C4-2B (cell line): ENCODE measurements at regions not wholly inside any gene's neighbourhood (a gene's known extent, or its start where the extent isn't known, plus 50 kb on each side); places are given as distances from the start of the nearest gene placed in this dataset.

ENCODE experiments used
- ZFX ChIP-seq: fragments of 450-650 bp; IDR thresholded peaks from 2 replicates; pipeline ENCODE4 v1.6.1; 2017
- TF ChIP-seq, protein P1 (sequence below): fragments of 450-650 bp; conservative IDR thresholded peaks from 2 replicates; pipeline ENCODE4 v1.5.1; 2017; ENCODE audit warnings: mild to moderate bottlenecking

DNA sequence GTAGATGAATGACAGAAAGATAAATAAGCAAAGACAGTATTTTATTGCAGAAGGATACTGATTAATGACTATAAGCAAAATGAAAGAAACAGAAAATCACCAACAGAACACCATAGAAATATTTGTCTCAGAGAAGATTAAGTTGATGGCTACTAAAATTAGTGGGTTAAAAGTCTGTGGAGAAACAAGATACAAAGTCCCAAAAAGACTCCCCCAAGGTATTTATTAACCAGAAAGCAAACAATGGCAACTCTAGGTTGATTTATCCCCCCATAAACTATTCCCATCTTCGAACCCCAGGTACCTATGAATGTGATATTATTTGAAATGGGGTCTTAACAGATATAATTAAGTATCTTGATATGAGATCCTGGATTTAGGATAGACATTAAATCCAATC, 1104.5 kb upstream of the PHF14 start:
- TF ChIP-seq, protein P1, sequence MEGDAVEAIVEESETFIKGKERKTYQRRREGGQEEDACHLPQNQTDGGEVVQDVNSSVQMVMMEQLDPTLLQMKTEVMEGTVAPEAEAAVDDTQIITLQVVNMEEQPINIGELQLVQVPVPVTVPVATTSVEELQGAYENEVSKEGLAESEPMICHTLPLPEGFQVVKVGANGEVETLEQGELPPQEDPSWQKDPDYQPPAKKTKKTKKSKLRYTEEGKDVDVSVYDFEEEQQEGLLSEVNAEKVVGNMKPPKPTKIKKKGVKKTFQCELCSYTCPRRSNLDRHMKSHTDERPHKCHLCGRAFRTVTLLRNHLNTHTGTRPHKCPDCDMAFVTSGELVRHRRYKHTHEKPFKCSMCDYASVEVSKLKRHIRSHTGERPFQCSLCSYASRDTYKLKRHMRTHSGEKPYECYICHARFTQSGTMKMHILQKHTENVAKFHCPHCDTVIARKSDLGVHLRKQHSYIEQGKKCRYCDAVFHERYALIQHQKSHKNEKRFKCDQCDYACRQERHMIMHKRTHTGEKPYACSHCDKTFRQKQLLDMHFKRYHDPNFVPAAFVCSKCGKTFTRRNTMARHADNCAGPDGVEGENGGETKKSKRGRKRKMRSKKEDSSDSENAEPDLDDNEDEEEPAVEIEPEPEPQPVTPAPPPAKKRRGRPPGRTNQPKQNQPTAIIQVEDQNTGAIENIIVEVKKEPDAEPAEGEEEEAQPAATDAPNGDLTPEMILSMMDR: no peak
- no peak for TF ChIP-seq ZFX
